Testis (tissue), 2 donors: ENCODE measurements at regions not wholly inside any gene's neighbourhood (a gene's known extent, or its start where the extent isn't known, plus 50 kb on each side); places are given as distances from the start of the nearest gene placed in this dataset.

Experiments used
- DNase-seq: peaks from one replicate; pipeline ENCODE4 v3.0.0-alpha.2; 2019
- H3K27ac ChIP-seq, 2 donors: fragments of 200-600 bp; sonication (generic); one replicate each; pipeline ENCODE4 v1.5.1; 2019
- H3K27me3 ChIP-seq: fragments of 200-600 bp; sonication (generic); one replicate; pipeline ENCODE4 v1.5.1; 2019
- H3K36me3 ChIP-seq: fragments of 200-600 bp; sonication (generic); one replicate; pipeline ENCODE4 v1.5.1; 2017; ENCODE audit warnings: low read depth; ENCODE audit errors: missing control alignments
- H3K4me1 ChIP-seq: fragments of 200-600 bp; sonication (generic); one replicate; pipeline ENCODE4 v1.5.1; 2019
- H3K4me3 ChIP-seq, 2 donors: fragments of 200-600 bp; sonication (generic); one replicate each; pipeline ENCODE4 v1.5.1; 2017 to 2019
- H3K9me3 ChIP-seq: fragments of 200-600 bp; sonication (generic); one replicate; pipeline ENCODE4 v1.5.1; 2017
- POLR2A ChIP-seq: fragments of 450-650 bp; IDR thresholded peaks from one replicate; pipeline ENCODE4 v1.6.1; 2017; ENCODE audit warnings: antibody characterized with exemption, mild to moderate bottlenecking, moderate library complexity
- WGBS, 2 donors: methylation state at CpG; one replicate each; pipeline ENCODE4 v1.1.5; 2018; 5-methylcytosine and 5-hydroxymethylcytosine counted together
- intact Hi-C: fragments of 100-400 bp; cut with DNase I; formaldehyde crosslinking; loops from one replicate; pipeline ENCODE4 v1.15.1; 2023; ENCODE audit warnings: low total_unique reads
- TF ChIP-seq, protein P1 (sequence below), 3 experiments: fragments of 450-650 bp in 2 of 3; fragments of 200-600 bp in 1 of 3; sonication (generic) in 1 of 3; IDR thresholded peaks; one replicate each; pipeline ENCODE4 v1.5.1; 2016 to 2019; ENCODE audit warnings: antibody characterized with exemption in 3 of 3, mild to moderate bottlenecking in 2 of 3, moderate library complexity in 1 of 3

GRCh38 chr4:96483308-96484030 lies 643.6 kb downstream of the PDHA2 start:
- no peak overlapping the region for H3K4me3 ChIP-seq
- DNase-seq = no peak

GRCh38 chr4:96486563-96486962 lies 646.7 kb downstream of the PDHA2 start:
- Histone ChIP-seq H3K4me1 (no peaks in the 10 kb centered on the region), H3K36me3 (no peaks in the 10 kb centered on the region), H3K9me3 (no peaks in the 10 kb centered on the region), H3K27ac (no peak overlapping the region), H3K27me3 (no peaks in the 10 kb centered on the region), H3K4me3 (no peak overlapping the region)
- TF ChIP-seq, protein P1, sequence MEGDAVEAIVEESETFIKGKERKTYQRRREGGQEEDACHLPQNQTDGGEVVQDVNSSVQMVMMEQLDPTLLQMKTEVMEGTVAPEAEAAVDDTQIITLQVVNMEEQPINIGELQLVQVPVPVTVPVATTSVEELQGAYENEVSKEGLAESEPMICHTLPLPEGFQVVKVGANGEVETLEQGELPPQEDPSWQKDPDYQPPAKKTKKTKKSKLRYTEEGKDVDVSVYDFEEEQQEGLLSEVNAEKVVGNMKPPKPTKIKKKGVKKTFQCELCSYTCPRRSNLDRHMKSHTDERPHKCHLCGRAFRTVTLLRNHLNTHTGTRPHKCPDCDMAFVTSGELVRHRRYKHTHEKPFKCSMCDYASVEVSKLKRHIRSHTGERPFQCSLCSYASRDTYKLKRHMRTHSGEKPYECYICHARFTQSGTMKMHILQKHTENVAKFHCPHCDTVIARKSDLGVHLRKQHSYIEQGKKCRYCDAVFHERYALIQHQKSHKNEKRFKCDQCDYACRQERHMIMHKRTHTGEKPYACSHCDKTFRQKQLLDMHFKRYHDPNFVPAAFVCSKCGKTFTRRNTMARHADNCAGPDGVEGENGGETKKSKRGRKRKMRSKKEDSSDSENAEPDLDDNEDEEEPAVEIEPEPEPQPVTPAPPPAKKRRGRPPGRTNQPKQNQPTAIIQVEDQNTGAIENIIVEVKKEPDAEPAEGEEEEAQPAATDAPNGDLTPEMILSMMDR (IDR thresholded peaks at IDR 0.05) = no peak
- TF ChIP-seq POLR2A = no peak
- intact Hi-C loops = no loop called here
- no peak for DNase-seq

More at GRCh38 chr4:96483308-96484030, 643.6 kb downstream of the PDHA2 start:
- WGBS, 2 donors = 91 to 97% methylated on average over 4 of the region's 4 CpGs
- Histone ChIP-seq H3K9me3 (no peaks in the 10 kb centered on the region), H3K36me3 (no peaks in the 10 kb centered on the region), H3K27me3 (no peaks in the 10 kb centered on the region), H3K4me1 (no peaks in the 10 kb centered on the region), H3K27ac (no peak overlapping the region)
- intact Hi-C loops = no loop called here
- TF ChIP-seq, protein P1 (IDR thresholded peaks at IDR 0.05) = no peak
- TF ChIP-seq POLR2A = no peak

DNA sequence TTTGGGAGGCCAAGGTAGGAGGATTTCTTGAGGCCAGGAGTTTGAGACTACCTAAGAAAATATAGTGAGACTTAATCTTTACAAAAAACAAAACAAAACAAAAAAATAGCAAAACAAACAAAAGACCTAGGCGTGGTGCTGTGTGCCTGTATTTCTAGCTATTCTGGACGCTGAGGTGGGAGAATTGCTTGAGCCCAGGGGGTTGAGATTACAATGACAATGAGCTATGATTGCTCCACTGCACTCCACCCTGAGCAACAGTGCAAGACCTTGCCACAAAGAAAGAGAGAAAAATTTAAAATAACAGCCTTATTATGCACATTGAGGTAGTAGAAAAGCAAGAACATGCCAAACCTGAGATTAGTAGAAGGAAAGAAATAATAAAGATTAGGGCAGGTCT lies 657.7 kb downstream of the PDHA2 start:
- H3K36me3 ChIP-seq = no peaks in the 10 kb centered on the region
- H3K4me1 ChIP-seq = no peaks in the 10 kb centered on the region
- no peaks in the 10 kb centered on the region for H3K27me3 ChIP-seq
- 81 to 83% methylated on average over 2 of the region's 2 CpGs for WGBS, 2 donors
- H3K9me3 ChIP-seq = no peaks in the 10 kb centered on the region
- intact Hi-C loops = no loop called here
- H3K4me3 ChIP-seq = no peak overlapping the region
- H3K27ac ChIP-seq = no peak overlapping the region
- TF ChIP-seq POLR2A = no peak
- TF ChIP-seq, protein P1 (IDR thresholded peaks at IDR 0.05) = no peak
- no peak for DNase-seq

DNA sequence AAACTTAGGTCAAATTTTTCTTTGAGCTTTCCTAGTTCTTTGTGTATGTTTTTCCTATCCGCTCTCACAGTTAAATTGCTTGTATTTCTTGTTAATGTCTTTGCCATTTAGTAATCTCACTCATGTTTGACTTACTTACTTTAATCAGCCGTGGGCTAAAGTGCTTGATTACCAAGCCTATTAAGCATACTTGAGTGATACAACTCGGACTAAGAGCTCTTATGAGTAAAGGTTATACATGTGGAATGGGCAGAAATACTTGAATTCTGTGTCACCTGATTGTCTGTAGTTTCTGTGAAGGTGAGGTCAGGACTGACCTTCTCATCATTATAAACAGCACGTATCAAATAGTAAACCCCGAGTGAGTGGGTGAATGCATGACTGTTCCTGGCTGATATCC lies 664.5 kb downstream of the PDHA2 start:
- no peak overlapping the region for H3K4me3 ChIP-seq
- no peak for DNase-seq
- 58 to 77% methylated on average over 5 of the region's 5 CpGs for WGBS, 2 donors
- no peaks in the 10 kb centered on the region for H3K4me1 ChIP-seq
- TF ChIP-seq, protein P1 (IDR thresholded peaks at IDR 0.05) = no peak
- no peak for TF ChIP-seq POLR2A
- H3K9me3 ChIP-seq = no peaks in the 10 kb centered on the region
- H3K27me3 ChIP-seq = no peaks in the 10 kb centered on the region
- intact Hi-C loops = no loop called here
- H3K27ac ChIP-seq = no peak overlapping the region
- no peaks in the 10 kb centered on the region for H3K36me3 ChIP-seq
